ENCODE measurements at regions not wholly inside any gene's neighbourhood (a gene's known extent, or its start where the extent isn't known, plus 50 kb on each side); places are given as distances from the start of the nearest gene placed in this dataset.

GRCh38 chr3:67853520-67853919 is 199.1 kb upstream of the SUCLG2 start:
- no peak overlapping the region for H3K4me2 ChIP-seq
- ChIA-PET CTCF (no interaction called here), POLR2A (no interaction called here)
- H3K9me3 ChIP-seq: no peaks in the 10 kb centered on the region
- no peak overlapping the region for H3K27ac ChIP-seq (ENCODE audit: low read depth in 2 of 2, low read length in 1 of 2)
- no peak for TF ChIP-seq ZBTB33 (IDR thresholded peaks at IDR 0.05; ENCODE audit: borderline replicate concordance, low read depth)
- TF ChIP-seq SMC3 (IDR thresholded peaks at IDR 0.05; ENCODE audit: low read depth, low read length): no peak
- no peak for TF ChIP-seq TAF1 (IDR thresholded peaks at IDR 0.05; ENCODE audit: borderline replicate concordance, low read depth, low read length)
- no peak for TF ChIP-seq MXI1 (IDR thresholded peaks at IDR 0.05; ENCODE audit: low read depth, low read length)
- TF ChIP-seq MEF2A (IDR thresholded peaks at IDR 0.05; ENCODE audit: borderline replicate concordance, low read depth): no peak
- TF ChIP-seq RFX5 (IDR thresholded peaks at IDR 0.05; ENCODE audit: low read length): no peak
- TF ChIP-seq RCOR1 (IDR thresholded peaks at IDR 0.05; ENCODE audit: low read length): no peak
- TF ChIP-seq USF2 (IDR thresholded peaks at IDR 0.05; ENCODE audit: borderline replicate concordance, low read depth, low read length): no peak
- no peak for TF ChIP-seq REST (IDR thresholded peaks at IDR 0.05; ENCODE audit: low read depth, low read length)
- TF ChIP-seq JUND (IDR thresholded peaks at IDR 0.05): no peak
- no peak for TF ChIP-seq EP300 (IDR thresholded peaks at IDR 0.05; ENCODE audit: borderline replicate concordance in 1 of 2, low read depth in 1 of 2, low read length in 1 of 2)
- no peak for TF ChIP-seq YY1 (IDR thresholded peaks at IDR 0.05; ENCODE audit: low read depth)
- TF ChIP-seq NFIC (IDR thresholded peaks at IDR 0.05; ENCODE audit: borderline replicate concordance): no peak
- no peak for TF ChIP-seq EZH2phosphoT487 (IDR thresholded peaks at IDR 0.05; ENCODE audit: borderline replicate concordance, low read depth)
- H3K36me3 ChIP-seq (replicated peaks in 1 of 2; ENCODE audit: control insufficient read depth in 1 of 2, insufficient read depth in 2 of 2, low read length in 1 of 2): no peaks in the 10 kb centered on the region
- no peak overlapping the region for H2AFZ ChIP-seq (ENCODE audit: low read depth)
- DNase-seq: no peak
- no peaks in the 10 kb centered on the region for H3K4me1 ChIP-seq (ENCODE audit: control insufficient read depth in 1 of 2, insufficient read depth in 2 of 2, low read depth in 1 of 2, low read length in 1 of 2)
- no peaks in the 10 kb centered on the region for H3K79me2 ChIP-seq (ENCODE audit: insufficient read depth)
- no peaks in the 10 kb centered on the region for H3K9me2 ChIP-seq
- H3K4me3 ChIP-seq (ENCODE audit: low read depth in 2 of 2, low read length in 1 of 2): no peak overlapping the region
- no peaks in the 10 kb centered on the region for H4K20me1 ChIP-seq (ENCODE audit: insufficient read depth)
- no peak overlapping the region for H3K9ac ChIP-seq
- 3% methylated on average over 2 of the region's 2 CpGs for WGBS (ENCODE audit: low lambda C conversion rate)
- H3F3A ChIP-seq (replicated peaks; ENCODE audit: insufficient read depth): no peaks in the 10 kb centered on the region
- no peaks in the 10 kb centered on the region for H3K27me3 ChIP-seq (ENCODE audit: insufficient read depth)
